GM19438 (cell line): ENCODE measurements at regions not wholly inside any gene's neighbourhood (a gene's known extent, or its start where the extent isn't known, plus 50 kb on each side); places are given as distances from the start of the nearest gene placed in this dataset.

Experiments used
- ATAC-seq: cut with Tn5 transposase; IDR thresholded peaks from one replicate; pipeline ENCODE4 v1.9.1; 2021; ENCODE audit warnings: low read depth; ENCODE audit not compliant: unreplicated experiment

DNA sequence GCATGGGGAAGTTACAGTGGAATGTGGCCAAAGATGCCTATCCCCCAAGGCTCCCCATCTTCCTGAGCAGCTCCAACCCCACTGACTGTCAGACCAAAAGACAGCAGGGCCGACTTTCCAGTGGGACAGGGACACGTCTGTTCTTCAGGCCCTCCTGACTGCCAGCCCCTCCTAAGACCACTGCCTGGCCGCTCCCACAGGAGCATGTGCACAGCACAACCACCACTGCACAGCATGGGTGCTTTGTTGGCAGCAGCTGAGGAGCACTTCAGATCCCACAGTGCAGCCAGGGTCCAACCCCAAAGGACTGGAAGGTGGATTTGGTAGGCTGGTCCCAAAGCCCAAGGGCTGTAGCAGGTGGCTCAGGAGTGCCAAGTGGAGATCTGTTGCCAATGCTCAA is 648.3 kb upstream of the BRINP3 start:
- no peak for ATAC-seq

DNA sequence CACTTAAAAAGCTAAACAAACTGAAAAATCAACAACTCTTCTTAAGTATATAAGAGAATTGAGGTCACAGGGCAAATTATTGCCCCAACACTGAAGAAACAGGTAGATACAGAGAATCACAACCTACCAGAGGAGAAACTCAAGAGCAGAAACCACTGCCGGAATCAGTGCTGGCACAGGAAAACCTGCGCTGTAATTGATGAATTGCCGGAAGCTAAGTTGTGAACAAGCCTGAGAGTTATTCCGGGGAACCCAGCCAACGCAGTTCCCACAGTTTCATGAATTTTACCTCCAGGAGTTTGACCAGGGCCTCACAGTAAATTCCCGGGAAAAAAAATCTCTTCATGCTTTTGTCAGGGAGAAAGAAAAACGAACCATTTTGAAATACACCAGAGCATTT is 657.1 kb upstream of the BRINP3 start:
- no peak for ATAC-seq

DNA sequence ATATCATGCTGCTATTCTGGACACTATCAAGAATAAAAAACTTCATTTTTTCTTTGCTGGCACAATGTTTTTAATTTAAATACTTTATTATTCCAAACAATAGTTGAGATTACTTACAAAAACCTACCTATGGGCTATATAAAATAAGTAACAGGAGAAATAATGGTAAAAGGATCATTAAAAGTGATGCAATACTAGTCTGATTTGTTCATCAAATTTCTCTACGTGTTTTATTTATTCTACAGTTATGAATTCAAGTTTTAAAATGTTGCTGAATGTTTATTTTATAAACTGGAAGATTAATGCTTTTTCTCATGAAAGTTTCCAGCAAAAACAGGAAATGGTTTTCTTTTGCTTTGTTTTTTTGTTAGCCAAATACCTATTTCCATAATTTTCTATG is 662.4 kb upstream of the BRINP3 start:
- ATAC-seq: no peak

DNA sequence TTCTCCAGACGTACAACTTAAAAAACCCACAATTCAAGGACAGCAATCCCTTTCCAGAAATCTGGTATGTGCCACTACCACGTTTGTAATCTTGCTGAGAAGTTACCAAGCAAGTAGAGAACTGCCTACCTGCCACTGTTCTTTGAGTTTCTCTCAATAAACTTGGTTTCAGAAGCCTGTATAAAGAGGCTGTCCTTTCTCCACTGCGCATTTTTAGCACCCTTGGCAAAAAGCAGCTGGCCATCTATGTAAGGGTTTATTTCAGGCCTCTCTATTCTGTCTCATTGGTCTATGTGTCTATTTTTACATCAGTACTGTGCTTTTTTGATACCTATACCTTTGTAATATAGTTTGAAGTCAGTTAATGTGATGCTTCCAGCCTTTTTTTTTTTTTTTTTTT is 665.1 kb upstream of the BRINP3 start:
- no peak for ATAC-seq

DNA sequence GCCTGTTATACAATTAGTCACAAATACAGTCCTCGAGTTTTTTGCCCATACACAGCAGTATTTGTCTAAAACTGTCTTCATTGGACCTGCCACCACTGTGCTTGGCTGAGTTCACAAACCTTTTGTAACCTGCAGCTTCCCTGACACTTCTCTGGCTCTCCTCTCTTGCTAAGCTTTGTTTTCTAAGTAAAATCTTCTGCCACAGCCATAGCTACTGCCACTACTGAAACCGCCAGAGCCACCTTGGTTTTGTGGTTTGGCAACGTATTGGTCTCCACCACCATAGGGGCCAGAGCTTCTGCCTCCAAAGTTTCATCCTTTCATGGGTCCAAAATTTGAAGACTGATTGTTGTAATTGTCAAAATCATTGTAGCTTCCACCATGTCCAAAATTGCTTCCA is 668.2 kb upstream of the BRINP3 start:
- ATAC-seq: no peak

DNA sequence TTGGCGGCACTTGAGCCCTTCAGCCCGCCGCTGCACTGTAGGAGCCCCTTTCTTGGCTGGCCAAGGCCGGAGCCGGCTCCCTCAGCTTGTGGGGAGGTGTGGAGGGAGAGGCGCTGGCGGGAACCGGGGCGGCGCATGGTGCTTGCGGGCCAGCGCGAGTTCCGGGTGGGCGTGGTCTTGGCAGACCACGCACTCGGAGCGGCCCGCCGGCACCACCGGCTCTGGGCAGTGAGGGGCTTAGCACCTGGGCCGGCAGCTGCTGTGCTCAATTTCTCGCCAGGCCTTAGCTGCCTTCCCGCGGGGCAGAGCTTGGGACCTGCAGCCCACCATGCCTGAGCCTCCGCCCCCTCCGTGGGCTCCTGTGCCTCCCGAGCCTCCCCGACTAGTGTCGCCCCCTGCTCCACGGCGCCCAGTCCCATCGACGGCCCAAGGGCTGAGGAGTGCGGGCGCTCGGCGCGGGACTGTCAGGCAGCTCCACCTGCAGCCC is 673.7 kb upstream of the BRINP3 start:
- no peak for ATAC-seq

DNA sequence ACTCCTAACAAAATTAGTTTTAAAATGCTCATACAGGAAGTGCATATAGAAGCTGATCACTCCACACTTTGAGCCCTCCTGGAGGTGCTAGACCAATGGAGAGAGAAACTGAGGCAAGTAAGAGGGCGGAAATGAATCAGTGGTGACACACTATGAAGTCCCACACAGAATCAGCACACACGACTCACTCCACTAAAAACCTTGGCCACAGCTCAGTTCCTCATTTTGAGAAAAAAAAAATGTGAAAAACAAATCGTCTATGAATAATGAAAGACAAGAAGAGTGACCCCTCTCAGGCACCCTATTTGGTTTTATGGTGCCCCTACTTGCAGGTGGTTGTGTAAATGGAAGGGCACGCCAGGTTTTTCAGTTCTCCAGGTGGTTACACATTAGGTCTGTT is 675.1 kb upstream of the BRINP3 start:
- no peak for ATAC-seq

DNA sequence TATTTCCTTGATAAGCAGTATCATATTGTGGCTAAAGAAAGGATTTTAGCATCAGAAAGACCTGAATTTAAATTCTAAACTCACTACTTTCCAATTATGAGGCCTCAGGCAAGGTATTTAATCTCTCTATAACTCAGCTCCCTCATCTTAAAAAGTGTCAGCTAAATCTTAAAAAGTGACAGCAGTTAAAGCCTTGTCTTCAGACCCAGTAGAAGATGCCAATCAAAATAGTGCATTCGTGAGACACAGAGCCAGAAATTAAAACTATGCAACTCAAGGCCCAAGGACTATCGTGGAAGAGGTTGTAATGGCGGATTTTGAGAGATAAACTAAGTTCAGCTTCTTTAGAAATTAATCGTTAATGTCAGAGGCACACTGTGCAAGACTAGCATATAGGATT is 677.5 kb upstream of the BRINP3 start:
- ATAC-seq: no peak

DNA sequence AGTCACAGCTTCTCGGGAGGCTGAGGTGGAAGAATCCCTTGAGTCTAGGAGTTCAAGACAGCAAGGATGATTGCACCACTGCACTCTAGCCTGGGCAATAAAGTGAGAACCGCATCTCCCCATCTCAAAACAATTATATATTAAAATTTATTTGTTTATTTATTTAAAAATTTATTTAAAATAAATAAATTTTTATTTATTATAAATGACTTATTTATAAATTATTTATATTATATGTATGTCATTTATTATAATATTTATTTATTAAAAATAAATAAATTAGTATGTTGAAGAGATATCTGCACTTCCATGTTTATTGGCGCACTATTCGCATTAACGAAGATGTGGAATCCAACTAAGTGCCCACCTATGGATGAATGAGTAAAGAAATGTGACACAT is 683.2 kb upstream of the BRINP3 start:
- ATAC-seq: no peak

DNA sequence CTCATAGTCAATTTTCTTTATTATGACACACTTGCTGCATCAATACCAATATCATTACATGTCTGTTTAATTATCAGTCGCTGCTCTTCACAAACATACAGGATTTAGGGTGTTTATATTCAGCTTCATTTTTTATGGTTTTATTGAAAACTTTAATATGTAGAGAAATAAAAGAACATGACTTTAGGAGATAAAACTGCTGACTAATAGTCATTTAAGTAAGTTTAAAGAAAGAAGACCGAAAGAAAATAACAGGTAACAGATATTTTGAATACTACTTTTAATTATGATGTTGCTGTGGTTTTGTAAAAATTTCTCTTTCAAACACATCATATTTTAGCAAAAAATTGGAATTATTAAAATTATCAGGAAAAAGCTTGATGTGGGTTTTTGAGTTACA is 685.1 kb upstream of the BRINP3 start:
- ATAC-seq: no peak

DNA sequence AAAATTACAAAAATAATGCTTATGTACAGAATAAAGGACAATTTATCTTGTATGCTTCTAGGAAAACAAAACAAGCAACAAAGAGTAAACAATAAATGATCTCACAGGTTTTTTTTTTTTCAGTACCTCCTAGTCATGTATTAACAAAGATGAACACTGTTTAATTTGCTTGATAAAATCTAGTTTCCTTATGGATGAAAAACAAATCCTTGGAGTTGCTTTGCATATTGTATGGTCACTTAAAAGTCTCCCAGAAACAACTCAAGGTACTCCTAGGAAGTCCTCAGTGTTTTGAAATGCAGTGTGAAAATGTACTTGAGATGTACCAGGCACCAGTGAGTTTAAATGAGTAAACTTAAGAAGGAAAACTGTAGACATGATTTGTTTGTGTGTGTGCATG is 686.0 kb upstream of the BRINP3 start:
- ATAC-seq: no peak

DNA sequence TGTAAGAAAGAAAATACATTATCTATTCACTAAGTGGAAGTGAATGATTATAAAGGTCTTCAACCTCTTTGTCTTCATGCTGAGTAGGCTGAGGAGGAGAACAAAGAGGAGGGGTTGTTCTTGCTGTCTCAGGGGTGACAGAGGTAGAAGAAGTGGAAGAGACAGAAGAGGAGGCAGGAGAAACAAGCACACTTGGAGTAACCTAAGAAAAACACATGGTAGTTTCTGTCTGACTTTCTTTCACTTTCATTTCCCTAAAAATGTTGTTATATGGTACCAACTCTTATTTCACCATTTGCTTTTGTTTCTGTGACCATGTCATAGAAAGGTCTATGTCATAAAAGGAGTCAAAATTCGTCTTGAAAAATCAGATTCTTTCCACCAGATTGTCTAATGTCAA is 696.6 kb upstream of the BRINP3 start:
- peak; percentile 97 for ATAC-seq

DNA sequence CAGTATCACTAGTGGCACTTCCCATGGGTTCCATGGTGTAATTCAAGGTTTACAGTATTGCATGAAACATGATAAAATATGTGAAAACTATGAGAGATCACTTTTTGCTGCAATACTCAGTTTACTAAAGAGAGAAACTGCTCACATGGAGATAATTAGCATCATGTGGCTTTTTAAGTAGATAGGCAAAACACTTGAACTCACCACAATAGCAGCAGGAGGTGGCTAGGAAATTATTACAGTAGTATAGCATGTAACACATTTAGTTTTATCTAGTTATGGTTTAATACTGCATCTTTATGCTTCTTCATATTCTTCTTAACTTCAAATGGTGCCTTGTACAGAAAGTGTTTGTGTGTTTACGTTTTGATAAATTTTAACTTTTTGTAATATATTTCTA is 698.5 kb upstream of the BRINP3 start:
- no peak for ATAC-seq

DNA sequence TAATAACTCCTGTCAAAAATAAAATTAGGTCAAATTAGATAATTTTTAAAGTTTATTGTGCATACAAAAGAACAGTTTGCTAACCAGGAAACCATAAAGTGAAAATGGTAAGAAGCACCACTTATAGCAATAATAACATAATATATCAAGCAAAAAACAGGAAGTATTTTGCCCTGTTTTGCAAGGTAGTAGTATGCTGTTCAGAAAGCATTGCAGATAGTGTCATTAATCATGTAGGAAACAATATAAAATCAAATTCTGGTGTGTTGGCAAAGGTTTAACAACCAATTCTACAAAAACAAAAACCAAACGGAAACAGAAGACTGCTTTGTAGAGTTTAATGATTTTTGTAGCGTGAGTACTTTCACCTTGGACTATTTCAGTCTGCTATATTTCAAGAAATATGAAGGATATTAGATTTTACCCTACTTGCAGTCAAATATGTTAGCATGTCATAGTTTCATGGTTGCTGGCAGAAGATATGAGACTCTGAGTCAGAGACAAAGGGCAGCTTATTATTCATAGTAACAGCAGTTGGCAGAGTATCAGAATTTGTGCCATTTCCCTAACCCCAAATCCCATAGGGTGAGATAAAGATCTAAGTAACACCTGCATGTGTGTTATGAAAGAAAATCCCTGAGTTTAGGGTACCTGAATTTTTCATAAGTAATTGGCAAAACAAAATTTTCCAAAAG is 729.0 kb upstream of the BRINP3 start:
- ATAC-seq: no peak

DNA sequence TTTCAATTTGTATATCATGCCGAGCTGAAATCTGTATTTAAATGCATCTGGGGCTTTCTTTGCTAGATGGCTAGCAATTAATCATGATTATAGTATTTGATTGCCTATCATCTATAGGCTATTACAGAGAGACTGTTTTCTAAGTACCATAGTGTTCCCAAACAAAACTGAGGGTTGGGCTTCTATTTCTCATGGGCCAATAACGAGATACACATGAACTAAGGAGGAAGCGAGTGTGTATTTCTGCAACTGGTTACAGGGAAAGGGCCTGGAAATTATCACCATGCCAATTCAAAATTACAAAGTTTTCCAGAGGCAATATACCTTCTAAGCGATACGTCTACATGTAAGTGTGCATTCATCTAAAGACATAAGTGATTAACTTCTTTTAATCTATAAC is 744.5 kb upstream of the BRINP3 start:
- ATAC-seq: no peak

DNA sequence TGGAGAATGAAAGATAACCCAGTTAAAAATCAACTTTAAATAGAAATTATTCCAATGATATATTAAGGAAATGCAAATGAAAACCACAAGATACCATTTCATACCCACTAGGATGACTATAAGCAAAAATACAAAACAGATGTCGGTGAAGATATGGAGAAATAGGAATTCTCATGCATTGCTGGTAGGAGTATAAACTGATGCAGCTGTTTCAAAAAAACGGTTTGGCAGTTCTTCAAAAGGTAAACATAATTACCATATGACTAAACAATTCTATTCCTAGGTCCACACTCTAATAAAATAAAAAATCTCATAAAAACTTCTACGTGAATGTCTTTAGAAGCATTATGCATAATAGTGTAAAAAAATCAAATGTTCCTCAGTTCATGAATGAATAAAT is 763.3 kb upstream of the BRINP3 start:
- no peak for ATAC-seq

DNA sequence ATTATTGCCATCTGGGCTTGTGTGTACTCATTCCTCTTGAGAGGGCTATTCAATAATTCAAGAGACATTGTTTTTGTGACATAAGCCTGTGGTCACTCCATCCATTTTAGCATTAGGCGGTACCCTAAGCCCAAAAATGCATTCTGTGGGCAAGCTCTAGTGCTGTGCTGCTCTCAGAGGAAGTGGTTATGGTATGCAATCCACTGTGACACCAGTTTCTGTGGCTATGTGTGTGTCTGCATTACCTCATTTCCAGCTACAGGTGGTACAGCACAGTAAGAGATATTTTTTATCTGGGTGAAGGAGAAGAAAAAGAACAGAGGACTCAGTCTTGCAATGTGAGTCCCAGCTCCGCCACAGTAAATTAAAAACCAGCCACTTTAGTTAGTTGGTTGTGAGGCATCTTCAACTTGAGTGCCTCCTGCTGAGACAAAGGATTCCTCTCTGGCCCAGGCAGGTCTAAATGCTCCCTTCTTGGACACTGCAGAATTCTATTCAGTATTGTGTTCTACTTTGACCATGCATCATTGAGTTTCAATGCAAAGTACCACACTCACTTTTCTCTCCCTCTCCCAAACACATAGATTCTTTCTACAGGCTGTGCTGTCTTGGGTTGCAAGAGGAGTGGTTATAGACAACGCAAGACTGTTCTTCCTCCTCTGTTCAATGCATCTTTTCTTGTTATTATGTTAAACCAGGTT is 777.8 kb upstream of the BRINP3 start:
- no peak for ATAC-seq

DNA sequence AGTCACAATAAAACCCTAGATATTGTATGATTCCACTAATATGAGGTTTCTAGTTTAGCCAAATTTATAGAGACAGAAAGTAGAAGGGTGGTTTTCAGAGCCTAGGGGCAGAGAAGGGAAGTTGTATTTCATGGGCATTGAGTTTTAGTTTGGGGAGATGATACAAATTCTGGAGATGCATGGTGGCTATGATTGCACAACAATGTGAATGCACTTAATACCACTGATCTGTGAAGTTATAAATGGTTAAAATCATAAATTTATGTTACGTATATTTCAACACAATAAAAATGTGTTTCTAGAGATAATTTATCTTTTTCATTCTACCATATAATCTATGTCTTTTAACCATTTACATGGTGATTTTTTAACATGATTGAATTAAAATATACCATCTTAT is 779.3 kb upstream of the BRINP3 start:
- ATAC-seq: no peak

DNA sequence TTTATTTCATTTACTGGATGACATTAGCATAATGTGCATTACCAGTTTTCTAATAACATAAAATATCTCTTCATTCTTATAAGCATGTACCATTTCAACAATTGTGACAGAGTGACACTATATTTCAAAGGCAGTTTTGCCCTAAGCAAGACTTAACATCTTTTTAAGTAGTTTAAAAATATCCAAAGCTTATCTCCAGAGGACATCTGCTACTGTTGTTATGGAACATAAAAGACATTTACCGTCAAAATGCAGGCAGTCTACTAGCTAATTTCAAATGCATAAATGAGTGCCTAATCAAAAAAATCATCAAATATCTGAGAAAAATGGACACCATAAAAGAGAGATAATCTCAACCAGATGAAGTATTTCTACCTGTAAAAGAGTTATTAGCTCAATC is 782.4 kb upstream of the BRINP3 start:
- ATAC-seq: no peak

DNA sequence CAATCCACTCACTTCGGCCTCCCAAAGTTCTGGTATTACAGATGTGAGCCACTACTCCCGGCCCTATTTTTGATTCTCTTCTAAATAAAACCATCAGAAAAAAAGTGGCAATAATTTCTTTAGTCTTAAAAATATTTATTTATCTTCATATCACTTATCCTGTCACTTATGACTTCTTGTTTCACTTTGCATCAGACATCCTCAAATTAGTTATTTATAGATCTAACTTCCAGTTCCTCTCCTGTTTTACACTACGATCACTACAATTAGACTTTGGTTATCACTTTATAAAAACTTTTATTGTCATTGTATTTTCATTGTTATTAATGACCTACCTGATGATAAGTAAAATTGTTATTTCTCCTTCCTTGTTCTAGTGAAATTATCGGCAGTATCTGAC is 783.4 kb upstream of the BRINP3 start:
- ATAC-seq: no peak

DNA sequence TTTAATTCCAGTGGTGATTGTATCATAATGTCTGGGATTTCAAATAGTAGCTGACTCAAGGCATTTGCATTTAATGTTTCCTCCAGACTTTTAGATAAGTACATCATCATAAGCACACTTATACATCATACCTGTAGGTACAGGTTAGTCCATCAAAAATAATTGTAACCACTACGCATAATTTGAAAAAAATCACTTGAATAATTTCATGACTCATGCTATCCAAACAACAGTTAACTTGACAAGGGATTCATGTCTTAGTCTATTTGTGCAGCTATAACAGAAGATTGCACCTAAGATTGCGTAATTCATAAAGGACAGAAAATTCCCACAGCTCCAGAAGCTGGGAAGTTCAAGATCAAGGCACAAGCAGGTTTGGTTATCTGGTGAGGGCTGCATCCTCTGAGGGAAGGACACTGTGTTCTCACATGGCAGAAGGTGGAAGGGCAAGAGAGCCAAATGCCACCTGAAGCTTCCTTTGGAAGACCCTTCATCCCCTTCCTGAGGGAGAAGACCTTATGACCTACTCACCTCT is 801.7 kb upstream of the BRINP3 start:
- no peak for ATAC-seq

DNA sequence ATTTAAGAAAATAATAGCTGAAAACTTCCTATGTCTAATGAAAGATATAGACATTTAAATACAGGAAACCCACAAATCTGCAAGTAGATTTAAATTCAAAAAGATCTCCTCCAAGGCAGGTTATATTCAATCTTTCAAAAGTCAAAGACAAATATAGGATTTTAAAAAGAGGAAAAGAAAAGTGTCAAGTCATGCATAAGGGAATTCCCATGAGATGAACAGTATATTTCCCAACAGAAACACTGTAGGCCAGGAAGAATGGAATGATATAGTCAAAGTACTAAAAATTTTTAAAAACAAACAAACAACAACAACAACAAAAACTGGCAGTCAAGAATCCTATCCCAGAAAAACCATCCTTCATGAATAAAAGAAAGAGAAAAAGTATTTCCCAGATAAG is 806.5 kb upstream of the BRINP3 start:
- no peak for ATAC-seq
